PFSK-1 (cell line): ENCODE measurements at regions not wholly inside any gene's neighbourhood (a gene's known extent, or its start where the extent isn't known, plus 50 kb on each side); places are given as distances from the start of the nearest gene placed in this dataset.

Source experiments
- FOXP2 ChIP-seq: optimal IDR thresholded peaks from 2 replicates; pipeline ENCODE3; 2011; ENCODE audit warnings: borderline replicate concordance, control low read depth, inconsistent platforms; ENCODE audit not compliant: insufficient read depth; ENCODE audit errors: extremely low read length, extremely low read depth
- POLR2AphosphoS5 ChIP-seq: IDR thresholded peaks from 2 replicates; pipeline ENCODE4 v1.6.1; 2012; ENCODE audit warnings: low read depth, mild to moderate bottlenecking, control low read depth, low read length, moderate library complexity
- SIN3A ChIP-seq: IDR thresholded peaks from 2 replicates; pipeline ENCODE4 v1.6.1; 2012; ENCODE audit warnings: mild to moderate bottlenecking, low read length, moderate library complexity, borderline replicate concordance; ENCODE audit not compliant: insufficient read depth
- TAF1 ChIP-seq: IDR thresholded peaks from 2 replicates; pipeline ENCODE4 v1.6.1; 2012; ENCODE audit warnings: low read length, control low read depth, borderline replicate concordance; ENCODE audit not compliant: insufficient read depth
- TF ChIP-seq, protein P1 (sequence below), 2 experiments: IDR thresholded peaks; 2 replicates each; pipeline versions ENCODE4 v1.6.1 to v1.8.0; 2011 to 2012; ENCODE audit warnings: low read depth in 2 of 2, low read length in 2 of 2, control low read depth in 1 of 2, inconsistent platforms in 1 of 2, mild to moderate bottlenecking in 1 of 2, moderate library complexity in 1 of 2; ENCODE audit not compliant: insufficient read depth in 1 of 2

DNA sequence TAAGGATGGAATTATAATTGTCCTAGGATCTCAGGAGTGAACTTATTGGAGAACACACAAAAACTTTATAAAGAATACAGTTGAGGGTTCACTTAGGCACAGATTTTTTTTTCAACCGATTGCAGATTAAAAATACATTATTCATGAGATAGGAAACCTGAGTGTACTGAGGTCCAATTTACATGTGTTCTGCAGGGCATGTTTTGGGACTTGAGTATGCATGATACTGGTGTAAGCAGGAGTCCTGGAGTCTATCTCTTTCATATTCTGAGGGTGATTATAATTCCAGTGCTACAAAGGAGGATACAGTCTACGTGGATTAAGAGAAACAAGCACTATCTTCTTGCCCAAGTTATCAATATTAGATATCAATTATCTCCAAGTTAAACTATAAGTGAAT is 139.3 kb upstream of the HSFY2 start:
- no peak for TF ChIP-seq POLR2AphosphoS5
- no peak for TF ChIP-seq TAF1
- no peak for TF ChIP-seq SIN3A
- TF ChIP-seq FOXP2 = no peak
- TF ChIP-seq, protein P1, sequence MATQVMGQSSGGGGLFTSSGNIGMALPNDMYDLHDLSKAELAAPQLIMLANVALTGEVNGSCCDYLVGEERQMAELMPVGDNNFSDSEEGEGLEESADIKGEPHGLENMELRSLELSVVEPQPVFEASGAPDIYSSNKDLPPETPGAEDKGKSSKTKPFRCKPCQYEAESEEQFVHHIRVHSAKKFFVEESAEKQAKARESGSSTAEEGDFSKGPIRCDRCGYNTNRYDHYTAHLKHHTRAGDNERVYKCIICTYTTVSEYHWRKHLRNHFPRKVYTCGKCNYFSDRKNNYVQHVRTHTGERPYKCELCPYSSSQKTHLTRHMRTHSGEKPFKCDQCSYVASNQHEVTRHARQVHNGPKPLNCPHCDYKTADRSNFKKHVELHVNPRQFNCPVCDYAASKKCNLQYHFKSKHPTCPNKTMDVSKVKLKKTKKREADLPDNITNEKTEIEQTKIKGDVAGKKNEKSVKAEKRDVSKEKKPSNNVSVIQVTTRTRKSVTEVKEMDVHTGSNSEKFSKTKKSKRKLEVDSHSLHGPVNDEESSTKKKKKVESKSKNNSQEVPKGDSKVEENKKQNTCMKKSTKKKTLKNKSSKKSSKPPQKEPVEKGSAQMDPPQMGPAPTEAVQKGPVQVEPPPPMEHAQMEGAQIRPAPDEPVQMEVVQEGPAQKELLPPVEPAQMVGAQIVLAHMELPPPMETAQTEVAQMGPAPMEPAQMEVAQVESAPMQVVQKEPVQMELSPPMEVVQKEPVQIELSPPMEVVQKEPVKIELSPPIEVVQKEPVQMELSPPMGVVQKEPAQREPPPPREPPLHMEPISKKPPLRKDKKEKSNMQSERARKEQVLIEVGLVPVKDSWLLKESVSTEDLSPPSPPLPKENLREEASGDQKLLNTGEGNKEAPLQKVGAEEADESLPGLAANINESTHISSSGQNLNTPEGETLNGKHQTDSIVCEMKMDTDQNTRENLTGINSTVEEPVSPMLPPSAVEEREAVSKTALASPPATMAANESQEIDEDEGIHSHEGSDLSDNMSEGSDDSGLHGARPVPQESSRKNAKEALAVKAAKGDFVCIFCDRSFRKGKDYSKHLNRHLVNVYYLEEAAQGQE (IDR thresholded peaks at IDR 0.05; ENCODE audit: insufficient read depth in 1 of 2, low read depth in 2 of 2, low read length in 2 of 2) = no peak

DNA sequence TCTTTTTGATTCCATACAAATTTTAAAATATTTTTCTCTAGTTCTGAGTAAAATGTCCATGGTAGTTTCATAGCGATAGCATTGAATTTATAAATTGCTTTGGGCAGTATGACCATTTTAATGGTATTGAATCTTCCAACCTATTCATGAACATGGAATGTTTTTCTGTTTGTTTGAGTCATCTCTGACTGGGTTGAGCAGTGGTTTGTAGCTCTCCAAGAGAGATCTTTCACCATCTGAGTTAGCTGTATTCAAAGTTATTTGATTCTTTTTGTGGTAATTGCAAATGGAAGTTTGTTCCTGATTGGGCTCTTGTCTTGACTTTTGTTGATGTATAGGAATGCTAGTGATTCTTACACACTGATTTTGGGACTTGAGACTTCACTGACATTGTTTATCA is 136.3 kb upstream of the HSFY2 start:
- TF ChIP-seq POLR2AphosphoS5 (no peak), SIN3A (no peak), FOXP2 (no peak), TAF1 (no peak)
- TF ChIP-seq, protein P1 (IDR thresholded peaks at IDR 0.05; ENCODE audit: insufficient read depth in 1 of 2, low read depth in 2 of 2, low read length in 2 of 2) = no peak

DNA sequence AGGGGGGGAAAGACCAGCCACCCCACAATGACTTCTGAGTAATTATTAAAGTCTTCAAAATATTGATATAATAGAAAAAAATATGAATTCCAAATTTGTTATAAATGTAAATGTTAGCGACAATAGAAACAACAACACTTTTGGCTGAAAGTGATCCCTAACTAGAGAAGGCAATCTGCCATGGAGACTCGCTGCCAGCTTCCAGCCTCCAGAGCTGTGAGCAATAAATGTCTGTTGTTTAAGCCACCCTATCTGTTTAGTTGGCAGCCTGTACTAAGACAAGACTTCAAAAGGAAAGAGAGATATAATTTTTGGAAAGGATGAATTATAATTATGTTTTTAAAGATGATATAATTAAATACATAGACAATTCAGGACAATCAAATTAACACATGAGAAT is 130.8 kb upstream of the HSFY2 start:
- TF ChIP-seq POLR2AphosphoS5 = no peak
- TF ChIP-seq SIN3A = no peak
- TF ChIP-seq, protein P1 (IDR thresholded peaks at IDR 0.05; ENCODE audit: insufficient read depth in 1 of 2, low read depth in 2 of 2, low read length in 2 of 2) = no peak
- no peak for TF ChIP-seq FOXP2
- TF ChIP-seq TAF1 = no peak

DNA sequence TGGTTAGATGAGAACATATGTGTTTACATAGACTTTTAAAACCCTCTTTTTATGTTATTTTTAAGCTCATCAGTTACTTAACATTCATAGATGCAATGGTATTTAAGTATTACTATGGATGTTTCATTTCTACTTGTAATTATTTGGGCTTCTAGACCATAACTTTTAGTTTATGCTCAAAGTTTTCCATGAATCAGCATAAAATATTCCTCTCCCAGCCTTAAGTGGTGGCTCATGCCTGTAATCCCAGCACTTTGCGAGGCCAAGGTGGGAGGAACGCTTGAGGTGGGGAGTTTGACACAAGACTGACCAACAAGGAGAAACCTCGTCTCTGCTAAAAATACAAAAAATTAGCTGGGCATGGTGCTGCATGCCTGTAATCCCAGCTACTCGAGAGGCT is 118.5 kb upstream of the HSFY2 start:
- TF ChIP-seq POLR2AphosphoS5 (no peak), FOXP2 (no peak), TAF1 (no peak), SIN3A (no peak)
- TF ChIP-seq, protein P1 (IDR thresholded peaks at IDR 0.05; ENCODE audit: insufficient read depth in 1 of 2, low read depth in 2 of 2, low read length in 2 of 2) = no peak

DNA sequence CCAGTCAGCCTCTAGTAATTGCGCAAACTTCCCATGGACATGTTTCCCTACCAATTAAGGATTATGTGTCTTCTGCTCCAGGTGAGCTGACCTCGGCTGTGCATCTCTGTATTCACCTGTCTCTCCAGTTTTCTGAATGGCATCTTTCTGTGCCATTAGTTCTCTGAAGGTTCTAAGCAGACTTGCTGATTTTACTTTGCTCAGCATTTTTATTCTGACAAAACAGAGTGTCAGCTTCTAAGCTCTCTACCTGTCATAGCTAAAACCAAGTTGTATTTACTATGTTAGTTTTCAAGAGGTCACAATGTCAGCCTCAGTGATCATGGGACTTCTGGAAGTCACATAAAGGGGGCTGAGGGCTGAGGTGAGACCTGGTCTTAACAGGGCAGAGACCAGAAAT is 116.0 kb upstream of the HSFY2 start:
- TF ChIP-seq TAF1 (no peak), POLR2AphosphoS5 (no peak), FOXP2 (no peak), SIN3A (no peak)
- TF ChIP-seq, protein P1 (IDR thresholded peaks at IDR 0.05; ENCODE audit: insufficient read depth in 1 of 2, low read depth in 2 of 2, low read length in 2 of 2) = no peak
